Type B pancreatic cell (in vitro differentiated cells): ENCODE measurements at regions not wholly inside any gene's neighbourhood (a gene's known extent, or its start where the extent isn't known, plus 50 kb on each side); places are given as distances from the start of the nearest gene placed in this dataset.

Experiments used
- DNase-seq: peaks from one replicate; pipeline ENCODE4 v3.0.0; 2021; ENCODE audit warnings: mixed read lengths; ENCODE audit not compliant: unreplicated experiment; ENCODE audit errors: extremely low spot score
- H3K27ac Mint-ChIP-seq: 2 replicates; pipeline ENCODE4 v1.8.0; 2021; ENCODE audit warnings: mild to moderate bottlenecking, mixed read lengths
- H3K27me3 Mint-ChIP-seq: 2 replicates; pipeline ENCODE4 v1.8.0; 2021; ENCODE audit warnings: mixed read lengths
- H3K36me3 Mint-ChIP-seq: 2 replicates; pipeline ENCODE4 v1.8.0; 2021; ENCODE audit warnings: mixed read lengths
- H3K4me1 Mint-ChIP-seq: one replicate; pipeline ENCODE4 v1.8.0; 2021; ENCODE audit warnings: mixed read lengths; ENCODE audit not compliant: unreplicated experiment
- H3K4me3 Mint-ChIP-seq: 2 replicates; pipeline ENCODE4 v1.8.0; 2021; ENCODE audit warnings: mild to moderate bottlenecking, mixed read lengths
- H3K9me3 Mint-ChIP-seq: 2 replicates; pipeline ENCODE4 v1.8.0; 2021; ENCODE audit warnings: mixed read lengths
- CTCF ChIP-seq: fragments of 200-600 bp; sonication (generic); conservative IDR thresholded peaks from 2 replicates; pipeline ENCODE4 v1.5.0; 2021; ENCODE audit warnings: antibody characterized with exemption, mild to moderate bottlenecking

- TF ChIP-seq CTCF, result no peak
- DNase-seq, result no peak
- H3K27me3 Mint-ChIP-seq, result peaks cover 8% of the 10 kb centered on the region
- H3K4me1 Mint-ChIP-seq, result peaks cover 18% of the 10 kb centered on the region
- H3K36me3 Mint-ChIP-seq, result no peaks in the 10 kb centered on the region
- H3K4me3 Mint-ChIP-seq, result no peak overlapping the region
- H3K9me3 Mint-ChIP-seq, result no peaks in the 10 kb centered on the region
- no peak overlapping the region for H3K27ac Mint-ChIP-seq
These were observed 129.1 kb upstream of the NGF start for GRCh38 chr1:115467196-115467595.

DNA sequence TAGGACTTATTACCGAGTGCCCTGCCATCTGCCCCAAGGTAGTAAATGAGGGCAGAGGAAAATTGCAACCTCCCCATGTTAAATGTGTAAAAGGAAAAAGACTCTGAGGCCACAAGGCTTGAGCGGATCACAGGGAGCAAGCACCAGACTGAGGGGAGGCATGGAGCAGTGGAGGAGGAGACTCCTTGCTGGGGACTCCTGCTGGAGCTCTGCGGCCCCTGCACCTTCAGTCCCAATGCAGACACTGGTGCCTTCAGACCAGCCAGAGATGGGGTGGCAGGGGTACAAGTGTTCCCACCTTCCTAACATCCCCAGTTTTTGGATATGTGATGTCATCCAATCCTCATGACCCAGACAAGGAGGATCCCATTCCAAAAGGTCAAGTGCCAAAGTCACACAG is 128.4 kb upstream of the NGF start:
- H3K36me3 Mint-ChIP-seq, result no peaks in the 10 kb centered on the region
- H3K4me3 Mint-ChIP-seq, result no peak overlapping the region
- no peak for DNase-seq
- H3K27me3 Mint-ChIP-seq, result peaks cover 8% of the 10 kb centered on the region
- TF ChIP-seq CTCF, result peak; percentile 21
- H3K4me1 Mint-ChIP-seq, result peaks cover 18% of the 10 kb centered on the region
- H3K9me3 Mint-ChIP-seq, result no peaks in the 10 kb centered on the region
- H3K27ac Mint-ChIP-seq, result no peak overlapping the region

GRCh38 chr1:115465802-115466363 is 127.8 kb upstream of the NGF start:
- Mint-ChIP-seq H3K4me3 (no peak overlapping the region), H3K27ac (no peak overlapping the region), H3K4me1 (peaks cover 16% of the 10 kb centered on the region), H3K27me3 (peaks cover 8% of the 10 kb centered on the region), H3K36me3 (no peaks in the 10 kb centered on the region), H3K9me3 (no peaks in the 10 kb centered on the region)
- no peak for DNase-seq
- TF ChIP-seq CTCF, result no peak

GRCh38 chr1:115463347-115463746 is 125.3 kb upstream of the NGF start:
- peaks cover 11% of the 10 kb centered on the region for H3K4me1 Mint-ChIP-seq
- TF ChIP-seq CTCF, result no peak
- no peak overlapping the region for H3K27ac Mint-ChIP-seq
- H3K9me3 Mint-ChIP-seq, result no peaks in the 10 kb centered on the region
- no peak for DNase-seq
- no peak overlapping the region for H3K4me3 Mint-ChIP-seq
- H3K27me3 Mint-ChIP-seq, result peaks cover 6% of the 10 kb centered on the region
- H3K36me3 Mint-ChIP-seq, result no peaks in the 10 kb centered on the region

DNA sequence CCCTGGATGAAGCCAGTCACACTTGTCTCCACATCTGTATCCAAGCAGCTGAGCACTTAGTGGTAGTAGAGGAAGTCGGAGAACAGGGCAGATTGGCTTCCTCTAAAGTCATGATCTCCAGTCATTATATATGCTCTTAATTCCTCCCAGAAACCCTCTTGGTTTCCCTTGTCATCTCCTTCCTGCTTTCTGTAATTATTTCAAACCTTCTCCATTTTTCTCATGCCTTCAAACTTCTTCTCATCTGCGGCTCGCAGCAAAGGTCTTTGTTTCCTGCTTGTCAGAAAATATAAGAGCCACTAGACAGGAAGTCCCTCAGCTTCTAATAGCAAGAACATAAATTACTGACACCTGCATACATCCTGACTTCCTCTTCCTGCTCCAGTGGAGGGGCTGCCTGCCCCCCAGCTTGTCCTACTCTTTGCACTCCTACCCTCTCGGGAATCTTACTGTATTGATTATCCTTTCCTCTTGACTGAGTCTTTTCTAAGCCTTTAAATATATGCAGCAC is 124.6 kb upstream of the NGF start:
- Mint-ChIP-seq H3K27ac (no peak overlapping the region), H3K4me3 (no peak overlapping the region), H3K9me3 (no peaks in the 10 kb centered on the region), H3K4me1 (peaks cover 11% of the 10 kb centered on the region), H3K27me3 (peaks cover 5% of the 10 kb centered on the region), H3K36me3 (no peaks in the 10 kb centered on the region)
- TF ChIP-seq CTCF, result no peak
- no peak for DNase-seq

- Mint-ChIP-seq H3K9me3 (no peaks in the 10 kb centered on the region), H3K27ac (no peak overlapping the region), H3K4me1 (peaks cover 16% of the 10 kb centered on the region), H3K27me3 (peaks cover 5% of the 10 kb centered on the region), H3K4me3 (no peak overlapping the region), H3K36me3 (no peaks in the 10 kb centered on the region)
- TF ChIP-seq CTCF, result no peak
- no peak for DNase-seq
These were observed 123.5 kb upstream of the NGF start for GRCh38 chr1:115461526-115461925.
